RCC 7860 (cell line): ENCODE measurements at regions not wholly inside any gene's neighbourhood (a gene's known extent, or its start where the extent isn't known, plus 50 kb on each side); places are given as distances from the start of the nearest gene placed in this dataset.

Experiments used
- DNase-seq: peaks from one replicate; pipeline ENCODE4 v3.0.0-alpha.2; 2015; ENCODE audit warnings: low spot score
- FAIRE-seq: peaks from 2 replicates; lab custom pipeline; 2012; peaks lifted over from hg19 to GRCh38; lab: Jason Lieb, UNC

GRCh38 chr9:73543727-73544126, 392.1 kb downstream of the ANXA1 start:
- peak; percentile 5 for FAIRE-seq
- DNase-seq: no peak

GRCh38 chr9:73548201-73548600, 396.5 kb downstream of the ANXA1 start:
- DNase-seq: no peak
- no peak for FAIRE-seq

- FAIRE-seq (no peak), DNase-seq (no peak)
These were observed 398.3 kb downstream of the ANXA1 start for GRCh38 chr9:73549991-73550390.

GRCh38 chr9:73553295-73553694, 401.6 kb downstream of the ANXA1 start:
- FAIRE-seq (no peak), DNase-seq (no peak)

GRCh38 chr9:73558471-73558870, 406.8 kb downstream of the ANXA1 start:
- DNase-seq (no peak), FAIRE-seq (no peak)

GRCh38 chr9:73565026-73565425, 413.4 kb downstream of the ANXA1 start:
- DNase-seq (no peak), FAIRE-seq (no peak)

GRCh38 chr9:73565833-73566465, 414.3 kb downstream of the ANXA1 start:
- peak; percentile 25 for DNase-seq
- FAIRE-seq: no peak

- DNase-seq (no peak), FAIRE-seq (no peak)
These were observed 415.0 kb downstream of the ANXA1 start for GRCh38 chr9:73566627-73567026.

- DNase-seq: no peak
- FAIRE-seq: no peak
These were observed 421.6 kb downstream of the ANXA1 start for GRCh38 chr9:73573235-73573634.

GRCh38 chr9:73575101-73576060, 423.7 kb downstream of the ANXA1 start:
- FAIRE-seq (no peak), DNase-seq (no peak)

GRCh38 chr9:73577848-73578247, 426.2 kb downstream of the ANXA1 start:
- no peak for FAIRE-seq
- DNase-seq: peak; percentile 27

- DNase-seq: no peak
- FAIRE-seq: no peak
These were observed 428.2 kb downstream of the ANXA1 start for GRCh38 chr9:73579823-73580222.

GRCh38 chr9:73583576-73583975, 431.9 kb downstream of the ANXA1 start:
- DNase-seq (peak; percentile 14), FAIRE-seq (peak; percentile 44)

- no peak for FAIRE-seq
- DNase-seq: no peak
These were observed 443.4 kb downstream of the ANXA1 start for GRCh38 chr9:73595036-73595545.

- DNase-seq (no peak), FAIRE-seq (no peak)
These were observed 444.7 kb downstream of the ANXA1 start for GRCh38 chr9:73596321-73596720.

- no peak for FAIRE-seq
- no peak for DNase-seq
These were observed 445.4 kb downstream of the ANXA1 start for GRCh38 chr9:73597039-73597438.

GRCh38 chr9:73597771-73598170, 446.1 kb downstream of the ANXA1 start:
- FAIRE-seq (no peak), DNase-seq (no peak)

GRCh38 chr9:73609381-73609780, 457.7 kb downstream of the ANXA1 start:
- DNase-seq (no peak), FAIRE-seq (no peak)

GRCh38 chr9:73611032-73611431, 459.4 kb downstream of the ANXA1 start:
- DNase-seq: no peak
- FAIRE-seq: no peak

- DNase-seq: peak; percentile 76
- peak; percentile 21 for FAIRE-seq
These were observed 461.5 kb downstream of the ANXA1 start for GRCh38 chr9:73613092-73613701.

- no peak for DNase-seq
- no peak for FAIRE-seq
These were observed 463.9 kb downstream of the ANXA1 start for GRCh38 chr9:73615557-73615956.
